HT-29 (cell line): ENCODE measurements at regions not wholly inside any gene's neighbourhood (a gene's known extent, or its start where the extent isn't known, plus 50 kb on each side); places are given as distances from the start of the nearest gene placed in this dataset.
"Not testable (repeated sequence)": the region's sequence is repeated elsewhere in the genome, so short reads cannot be mapped to it uniquely, and the experiment has no call there.

ENCODE experiments used
- DNase-seq: peaks from one replicate; pipeline ENCODE4 v3.0.0-alpha.2; 2015; ENCODE audit warnings: low spot score

DNA sequence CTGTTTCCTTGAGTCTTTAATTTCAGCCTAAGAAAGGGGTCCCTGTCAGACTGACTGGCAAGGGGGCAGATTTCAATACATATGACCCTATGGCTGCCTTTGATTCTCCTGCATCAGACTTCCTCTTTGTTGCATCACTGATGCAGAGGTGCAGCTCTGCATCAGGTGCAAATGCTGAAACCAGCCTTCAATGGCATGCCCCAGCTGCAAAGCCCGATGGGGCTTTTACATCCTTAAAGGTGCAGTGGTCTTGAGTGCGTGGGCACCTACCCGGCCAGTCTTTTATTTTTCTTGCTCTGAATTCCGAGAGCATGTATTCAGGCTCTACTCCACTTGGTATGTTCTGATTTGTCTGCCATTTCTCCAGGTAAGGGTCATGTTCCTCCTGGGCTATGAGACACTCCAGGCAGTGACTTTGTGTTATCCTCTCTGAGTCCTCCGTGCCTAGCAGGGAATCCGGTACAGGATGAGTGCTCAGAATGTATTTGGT is 169.5 kb downstream of the MYCN start:
- DNase-seq = no peak

DNA sequence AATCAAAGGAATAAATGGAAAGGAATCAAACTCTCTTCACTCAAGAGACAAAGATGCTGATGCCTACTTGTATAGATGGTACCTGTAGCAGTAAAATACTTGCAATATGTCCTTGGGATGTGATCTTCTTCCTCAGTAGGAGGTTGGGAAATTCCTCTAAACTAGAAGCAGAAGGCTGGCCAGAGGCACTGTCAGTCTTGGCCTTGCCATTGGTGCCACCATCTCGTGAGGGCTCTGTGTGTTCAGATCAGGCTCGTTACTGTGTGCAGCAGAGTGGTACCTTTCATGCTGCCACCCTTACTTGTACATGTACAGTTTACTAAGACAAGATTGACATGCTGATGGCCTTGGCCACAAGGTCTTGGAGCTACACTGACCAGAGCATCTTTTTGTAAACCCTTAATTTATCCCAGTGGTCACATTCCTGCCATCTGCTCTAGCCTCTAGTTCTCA is 169.0 kb downstream of the MYCN start:
- no peak for DNase-seq

DNA sequence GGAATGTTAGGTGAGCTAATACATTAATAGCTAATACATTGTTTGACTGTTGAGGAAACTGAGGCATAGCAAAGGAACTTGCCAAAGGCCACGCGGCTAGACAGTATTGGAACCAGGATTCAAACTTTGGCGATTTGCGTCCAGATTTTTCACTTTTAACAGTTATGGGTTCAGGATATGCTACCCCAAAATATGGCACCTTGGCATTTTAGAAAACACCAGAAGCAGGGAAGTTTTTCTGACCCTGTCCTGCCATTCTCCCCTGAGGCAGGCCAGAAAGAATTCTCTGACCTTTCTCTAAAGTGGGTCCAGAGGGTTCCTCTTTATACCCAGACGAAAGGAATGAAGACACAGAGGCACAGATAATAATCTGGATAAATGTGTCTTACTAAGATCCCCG is 166.9 kb downstream of the MYCN start:
- DNase-seq = no peak

DNA sequence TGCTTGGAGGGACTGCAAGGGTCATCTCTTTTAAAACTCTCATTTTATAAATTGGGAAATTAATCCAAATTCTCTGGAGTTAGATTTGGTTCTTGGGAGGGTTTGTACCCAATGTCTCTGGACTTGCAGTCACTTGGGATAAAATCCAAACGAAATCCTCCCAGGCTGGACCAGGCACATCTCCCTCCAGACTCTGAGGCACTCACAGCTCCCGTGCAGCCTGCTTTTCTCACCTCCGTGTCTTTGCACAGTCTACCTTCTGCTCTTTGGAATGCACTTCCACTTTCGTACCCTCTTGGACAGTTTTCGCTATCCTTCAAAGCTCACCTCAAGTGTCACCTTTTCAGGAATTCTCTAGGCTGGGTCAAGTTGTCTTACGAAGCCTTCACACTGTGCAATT is 166.3 kb downstream of the MYCN start:
- DNase-seq = no peak

DNA sequence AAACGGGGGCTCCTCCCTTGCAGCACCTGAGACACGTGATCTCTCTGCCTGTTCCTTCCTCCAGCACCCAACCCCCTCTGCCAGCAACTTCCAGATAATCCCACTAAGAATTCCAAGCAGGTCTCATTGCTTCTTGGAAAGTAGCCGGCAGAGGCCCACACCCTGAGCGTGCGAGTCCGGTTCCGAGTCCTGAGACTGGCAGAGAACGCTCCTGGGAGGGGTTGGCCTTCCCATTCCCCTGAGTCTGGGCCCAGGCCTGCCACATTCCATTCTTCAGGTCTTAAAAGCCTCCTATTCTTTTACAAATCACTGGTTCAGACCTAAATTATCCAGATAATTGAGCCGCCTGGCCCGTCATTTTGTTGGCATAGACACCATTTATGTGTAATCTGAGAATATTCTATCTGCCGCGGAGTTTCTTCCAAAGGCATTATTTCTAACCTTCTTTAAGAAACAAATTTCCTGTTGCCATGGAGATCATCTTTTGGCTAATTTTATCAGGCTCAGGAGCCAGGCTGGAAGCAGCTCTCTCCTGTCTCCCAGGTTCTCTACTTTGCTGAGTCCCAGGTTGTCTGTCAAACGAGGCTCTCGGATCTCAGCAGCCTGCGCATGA is 165.4 kb downstream of the MYCN start:
- DNase-seq = no peak

DNA sequence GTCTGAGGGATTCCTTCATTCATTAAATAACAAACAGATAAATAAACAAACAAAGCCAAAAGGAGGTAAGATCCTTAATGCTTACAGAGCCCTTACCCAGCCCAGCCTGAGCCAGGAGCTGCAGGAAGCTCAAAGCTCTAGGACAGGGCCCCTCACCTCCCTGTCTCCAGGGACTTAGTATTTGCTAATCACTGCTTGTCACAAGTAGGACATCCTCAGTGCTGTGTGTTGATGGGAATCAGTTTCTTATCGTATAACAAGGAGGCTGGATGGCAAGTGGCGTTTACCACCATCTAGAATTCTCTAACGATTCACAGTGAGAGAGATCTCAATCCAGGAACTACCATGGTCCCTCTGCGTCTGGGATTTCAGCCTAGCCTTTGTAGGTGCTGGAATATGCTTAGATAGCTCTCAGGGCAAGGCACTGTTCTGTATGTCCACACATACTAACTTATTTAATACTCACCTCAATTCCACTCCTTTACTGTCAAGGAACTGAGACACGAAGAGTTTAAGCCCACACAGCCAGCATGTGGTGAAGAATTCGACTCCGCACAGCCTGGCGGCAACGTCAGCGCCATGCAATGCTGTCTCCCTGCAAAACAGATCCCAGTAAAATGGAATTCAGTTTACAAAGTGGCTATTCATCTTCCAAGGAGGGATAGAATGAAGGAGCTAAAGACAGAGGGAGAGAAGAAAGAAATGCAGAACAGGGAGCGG is 164.8 kb downstream of the MYCN start:
- no peak for DNase-seq

DNA sequence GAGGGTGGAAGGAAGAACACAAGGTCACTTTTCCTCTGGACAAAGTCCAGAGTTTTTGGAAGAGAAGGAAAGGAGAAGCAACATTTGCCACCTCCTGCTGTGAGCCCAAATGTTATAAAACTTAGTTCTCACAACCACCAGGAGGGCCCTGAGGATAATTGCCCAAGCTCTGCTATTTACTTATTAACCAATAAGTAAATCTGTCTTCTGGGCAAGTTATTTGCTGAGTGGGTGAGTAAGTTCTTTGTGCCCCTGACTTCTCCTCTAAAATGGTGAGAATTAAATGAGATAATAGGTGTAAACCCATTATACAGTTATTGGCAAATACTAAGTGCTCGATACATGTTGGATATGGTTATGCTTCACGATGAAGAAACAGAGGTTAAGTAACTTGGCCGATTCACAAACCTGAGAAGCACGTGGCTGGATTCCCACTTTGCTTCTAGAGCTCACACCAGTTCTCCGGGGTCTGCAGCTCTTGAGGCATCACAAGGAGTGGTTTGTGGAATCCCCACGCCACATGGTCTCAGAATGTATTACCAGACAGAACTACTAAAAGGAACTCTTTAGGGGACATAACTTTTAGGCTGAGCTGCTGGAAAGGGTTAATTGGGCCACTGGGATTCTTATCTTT is 164.1 kb downstream of the MYCN start:
- DNase-seq = no peak

DNA sequence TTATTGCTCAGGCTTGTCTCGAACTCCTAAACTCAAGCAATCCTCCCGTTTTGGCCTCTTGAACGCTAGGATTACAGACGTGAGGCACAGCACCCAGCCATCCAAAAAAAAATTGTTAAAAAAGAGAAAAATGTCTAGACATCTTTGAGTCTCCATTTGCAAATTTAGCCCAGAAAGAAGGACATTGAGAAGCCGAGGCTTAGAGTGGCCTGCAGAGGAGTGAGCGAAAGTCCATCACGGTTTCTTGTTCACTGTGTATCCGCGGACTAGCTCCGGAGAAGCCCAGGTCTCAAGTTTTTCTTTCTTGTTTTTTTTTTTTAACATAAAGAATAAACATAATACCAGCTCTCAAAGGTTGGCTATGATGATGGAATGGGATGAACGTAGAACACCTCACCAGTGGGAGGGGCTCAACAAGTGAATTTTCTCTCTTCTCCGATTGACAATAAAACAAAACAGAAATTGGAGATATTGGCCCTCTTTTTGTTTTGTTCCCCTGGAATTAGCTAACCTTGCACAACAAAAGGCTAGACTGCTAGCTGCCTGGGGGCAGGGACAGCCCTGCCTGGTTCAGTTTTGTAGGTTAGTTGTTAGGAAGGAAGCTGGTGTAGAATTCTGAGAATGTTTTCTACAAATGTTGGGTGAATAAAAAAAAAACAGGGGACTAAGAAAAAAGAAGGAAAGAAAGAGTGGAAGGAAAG is 163.4 kb downstream of the MYCN start:
- no peak for DNase-seq

DNA sequence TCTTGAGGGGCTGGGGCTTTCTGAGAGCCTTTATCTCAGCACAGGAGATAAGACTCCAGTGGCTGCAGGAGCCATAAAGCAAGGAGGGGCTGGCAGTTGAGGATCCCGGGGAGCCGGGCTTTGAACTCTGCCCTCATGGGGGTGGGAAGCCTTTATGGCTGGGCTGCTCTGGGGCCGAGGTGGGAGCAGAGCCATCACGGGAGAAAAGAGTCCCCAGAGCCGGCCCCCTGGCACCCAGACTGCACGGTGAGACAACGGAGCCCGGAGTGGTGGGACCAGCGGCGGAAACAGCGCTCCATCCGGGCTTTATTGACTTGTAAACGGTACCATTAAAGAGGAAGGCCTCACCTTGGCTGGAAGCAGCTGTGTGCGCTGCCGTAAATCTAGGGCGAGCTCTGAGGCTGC is 162.6 kb downstream of the MYCN start:
- no peak for DNase-seq

DNA sequence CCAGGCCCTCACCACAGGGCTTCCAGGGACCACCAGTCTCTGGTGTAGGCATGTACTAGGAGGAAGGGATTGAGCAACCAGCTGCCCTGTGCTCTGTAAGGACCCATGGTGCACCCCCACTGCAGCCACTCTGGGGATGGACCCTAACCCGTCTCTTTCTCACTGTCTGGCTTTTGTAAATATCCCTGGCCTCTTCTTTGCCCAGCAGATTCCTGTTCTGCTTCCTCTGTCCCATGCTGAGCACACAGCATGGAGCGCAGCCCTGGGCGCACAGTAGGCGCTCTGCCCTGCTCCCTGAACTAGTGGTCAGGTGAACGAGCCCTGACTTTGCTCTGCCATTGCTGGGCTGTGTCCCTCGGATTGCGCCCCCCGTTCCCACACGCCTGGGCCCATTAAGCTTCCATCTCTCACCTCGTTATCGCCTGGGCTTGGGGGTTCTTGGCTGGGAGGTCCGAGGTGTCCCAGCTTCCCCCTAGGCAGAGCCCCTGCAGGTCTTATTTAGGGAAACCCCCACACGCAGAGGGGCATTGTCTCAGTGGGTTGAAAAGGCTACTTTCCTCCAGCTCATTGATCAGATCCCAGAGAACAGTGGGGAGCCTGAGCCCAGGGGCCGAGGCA is 162.1 kb downstream of the MYCN start:
- no peak for DNase-seq

DNA sequence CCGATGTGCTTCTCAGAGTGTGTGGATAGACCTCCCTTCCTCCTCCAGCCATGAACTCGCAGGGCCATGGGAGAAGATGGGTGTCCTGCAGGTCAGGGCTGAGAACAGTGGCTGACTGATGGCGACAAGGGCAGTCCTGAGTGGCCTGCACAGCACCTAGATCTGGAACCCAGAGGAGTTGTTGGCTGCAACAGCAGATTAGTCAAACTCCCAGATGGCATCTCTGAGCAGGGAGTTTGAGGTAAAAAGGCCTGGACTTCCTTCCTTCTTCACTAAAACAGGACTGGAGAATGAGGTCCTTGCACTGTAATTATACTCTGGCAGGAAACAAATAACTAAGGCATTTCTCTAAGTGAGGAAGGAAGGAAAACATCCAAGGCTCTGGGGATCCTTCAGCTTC is 160.8 kb downstream of the MYCN start:
- DNase-seq = no peak

DNA sequence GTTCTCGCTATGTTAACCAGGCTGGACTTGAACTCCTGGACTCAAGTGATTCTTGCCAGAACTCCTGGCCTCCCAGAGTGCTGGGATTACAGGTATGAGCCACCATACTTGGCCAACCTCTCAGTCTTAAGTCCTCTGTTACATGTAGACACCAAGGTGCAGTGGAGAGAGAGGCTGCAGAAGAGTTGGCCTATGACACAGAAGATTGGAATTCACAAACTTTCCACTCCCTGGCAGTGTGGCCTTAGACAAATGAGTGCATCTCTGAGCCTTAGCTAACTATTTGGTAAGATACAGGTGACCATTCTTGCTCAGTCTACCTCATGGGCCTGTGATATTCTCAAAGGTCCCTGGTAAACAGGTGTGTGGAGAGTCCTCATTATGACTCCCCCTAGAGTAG is 159.7 kb downstream of the MYCN start:
- peak; percentile 13 for DNase-seq

DNA sequence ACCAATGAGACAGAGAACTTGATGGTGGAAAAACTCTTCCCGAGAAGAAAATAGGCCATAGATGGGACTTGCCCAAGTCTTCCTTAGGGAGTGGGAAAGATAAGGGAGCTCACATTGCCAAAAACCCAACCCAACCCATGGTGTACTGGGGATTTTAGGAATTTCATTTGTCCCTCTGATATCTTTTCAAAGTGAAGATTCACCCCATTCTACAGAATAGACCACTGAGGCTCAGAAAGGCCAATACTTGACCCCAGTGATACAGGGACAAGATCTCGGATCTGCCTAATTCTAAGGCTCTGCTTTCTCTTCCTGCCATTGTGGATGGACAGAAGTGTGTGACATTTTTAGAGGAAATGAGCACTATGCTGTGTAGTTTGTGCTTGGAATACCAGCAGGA is 159.0 kb downstream of the MYCN start:
- DNase-seq = no peak

DNA sequence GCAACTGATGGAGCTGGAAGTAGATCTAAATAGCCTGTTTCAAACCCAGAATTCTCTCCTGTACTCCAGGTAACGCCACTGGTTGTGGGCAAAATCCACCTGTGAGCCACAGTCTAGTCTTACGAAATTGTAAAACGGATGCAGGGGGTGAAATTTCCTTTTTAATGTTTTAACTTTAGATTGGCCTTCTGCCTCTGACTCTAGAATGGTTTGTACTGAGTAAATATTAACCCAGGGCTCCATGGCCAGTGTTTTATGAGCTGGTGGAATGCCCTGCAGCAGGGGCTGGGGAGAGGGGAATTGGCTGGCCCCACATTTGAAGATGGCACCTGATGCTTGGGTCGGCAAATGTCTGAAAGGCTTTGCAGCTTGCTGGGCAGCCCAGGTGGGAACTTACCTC is 156.6 kb downstream of the MYCN start:
- no peak for DNase-seq

DNA sequence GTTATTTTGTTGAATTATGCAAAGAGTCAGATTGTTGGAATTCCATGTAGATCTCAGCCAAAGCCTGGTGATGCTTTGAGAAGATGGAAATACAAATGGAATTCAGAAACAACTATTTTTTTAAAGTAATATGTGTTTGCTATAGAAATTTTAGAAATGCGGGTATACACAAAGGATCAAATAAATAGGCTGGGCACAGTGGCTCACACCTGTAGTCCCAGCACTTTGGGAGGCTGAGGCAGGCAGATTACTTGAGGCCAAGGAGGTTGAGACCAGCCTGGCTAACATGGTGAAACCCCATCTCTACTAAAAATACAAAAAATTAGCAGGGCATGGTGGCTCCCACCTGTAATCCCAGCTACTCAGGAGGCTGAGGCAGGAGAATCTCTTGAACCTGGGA is 155.1 kb downstream of the MYCN start:
- not testable (repeated sequence) for DNase-seq

DNA sequence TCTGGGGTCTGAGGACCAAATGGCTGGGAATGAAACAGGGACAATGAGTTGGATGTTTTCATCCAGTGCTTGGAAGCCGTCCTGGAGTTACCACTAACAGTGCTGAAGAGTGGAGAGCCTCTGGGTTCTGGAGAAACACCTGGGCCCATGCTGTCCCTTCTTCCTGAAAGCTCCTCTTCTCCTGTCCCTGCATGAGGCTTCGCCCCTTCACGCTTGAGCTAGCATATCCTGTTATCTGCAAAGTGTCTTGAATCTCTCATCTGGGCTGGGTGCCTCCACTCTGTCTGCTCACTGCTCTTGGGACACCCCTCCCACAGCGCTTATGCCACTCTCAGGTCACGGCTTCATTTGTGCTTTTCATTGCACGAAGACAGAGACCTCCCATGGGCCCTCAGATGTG is 154.5 kb downstream of the MYCN start:
- no peak for DNase-seq

DNA sequence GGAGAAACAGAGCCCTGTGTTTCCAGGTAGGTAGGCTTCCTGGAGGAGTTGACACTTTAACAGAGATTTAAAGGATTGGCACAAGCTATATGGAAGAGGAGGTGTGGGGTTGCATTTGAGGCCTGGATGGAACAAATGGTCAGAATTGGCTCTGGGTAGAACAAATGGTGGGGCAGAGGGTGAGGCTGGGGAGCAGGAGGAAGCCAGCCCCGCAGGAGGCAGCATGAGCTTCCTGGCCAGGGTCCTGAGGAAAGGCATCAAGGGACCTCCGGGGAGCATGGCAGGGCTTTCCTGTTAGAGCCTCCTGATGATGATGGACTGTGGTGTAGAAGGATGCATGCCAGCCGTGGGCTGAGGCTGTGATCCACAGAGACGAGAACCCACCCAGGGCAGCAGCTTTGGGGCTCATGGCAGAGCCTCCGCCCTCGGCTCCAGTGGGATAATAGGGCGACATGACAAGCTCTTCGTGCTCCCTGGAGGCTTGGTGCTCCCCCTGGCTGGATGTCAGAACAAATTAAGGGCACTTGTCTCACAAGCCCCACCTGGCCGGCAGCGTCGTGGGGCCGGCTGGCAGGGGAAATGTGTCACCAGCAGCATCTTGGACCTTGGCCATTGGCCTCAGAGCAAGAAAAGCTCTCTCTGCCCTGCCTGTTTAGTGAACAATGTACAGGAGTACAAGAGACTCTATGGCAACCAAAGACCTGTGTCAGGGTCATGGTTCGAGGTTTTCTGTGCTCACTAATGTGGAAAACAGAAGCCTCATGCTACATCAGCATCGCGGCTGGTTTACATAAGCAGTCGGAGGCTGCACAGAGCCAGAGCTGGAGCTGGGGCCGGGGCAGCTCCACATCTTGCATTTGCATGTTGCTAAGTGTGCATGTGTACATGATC is 153.5 kb downstream of the MYCN start:
- DNase-seq = peak; percentile 16

DNA sequence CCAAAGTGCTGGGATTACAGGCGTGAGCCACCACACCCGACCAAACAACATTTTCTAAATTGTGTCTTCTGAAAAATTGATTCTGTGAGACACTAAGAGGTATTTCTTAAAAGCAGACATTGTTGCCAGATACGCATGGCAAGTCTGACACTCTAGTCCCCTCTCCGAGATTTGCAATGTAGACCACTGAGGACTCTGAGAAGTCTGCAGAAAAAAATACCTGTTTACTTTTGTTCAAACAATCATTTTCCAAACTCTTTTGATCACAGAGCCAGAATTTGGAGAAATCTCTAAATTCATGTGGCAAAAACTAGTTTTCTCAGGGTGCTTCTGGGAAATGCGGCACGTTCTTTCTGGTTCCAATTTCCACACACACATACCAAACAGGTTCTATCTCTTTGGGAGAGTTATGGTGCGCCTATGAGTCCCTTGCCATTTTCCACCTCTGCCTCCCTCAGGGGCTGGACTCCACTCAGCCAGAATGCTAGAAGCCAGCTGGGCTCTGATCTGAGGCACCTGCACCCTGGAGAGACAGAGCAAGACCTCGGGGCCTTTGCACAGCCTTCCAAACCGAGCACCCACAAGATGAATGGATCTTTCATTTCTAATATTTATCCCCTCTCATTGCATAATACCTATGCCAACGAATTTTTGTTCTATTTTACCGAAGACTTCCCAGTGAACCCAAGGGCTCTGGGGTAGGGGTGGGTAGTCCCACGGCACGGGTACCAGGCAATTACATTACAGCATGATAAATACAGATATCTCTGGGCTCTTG is 152.7 kb downstream of the MYCN start:
- no peak for DNase-seq

DNA sequence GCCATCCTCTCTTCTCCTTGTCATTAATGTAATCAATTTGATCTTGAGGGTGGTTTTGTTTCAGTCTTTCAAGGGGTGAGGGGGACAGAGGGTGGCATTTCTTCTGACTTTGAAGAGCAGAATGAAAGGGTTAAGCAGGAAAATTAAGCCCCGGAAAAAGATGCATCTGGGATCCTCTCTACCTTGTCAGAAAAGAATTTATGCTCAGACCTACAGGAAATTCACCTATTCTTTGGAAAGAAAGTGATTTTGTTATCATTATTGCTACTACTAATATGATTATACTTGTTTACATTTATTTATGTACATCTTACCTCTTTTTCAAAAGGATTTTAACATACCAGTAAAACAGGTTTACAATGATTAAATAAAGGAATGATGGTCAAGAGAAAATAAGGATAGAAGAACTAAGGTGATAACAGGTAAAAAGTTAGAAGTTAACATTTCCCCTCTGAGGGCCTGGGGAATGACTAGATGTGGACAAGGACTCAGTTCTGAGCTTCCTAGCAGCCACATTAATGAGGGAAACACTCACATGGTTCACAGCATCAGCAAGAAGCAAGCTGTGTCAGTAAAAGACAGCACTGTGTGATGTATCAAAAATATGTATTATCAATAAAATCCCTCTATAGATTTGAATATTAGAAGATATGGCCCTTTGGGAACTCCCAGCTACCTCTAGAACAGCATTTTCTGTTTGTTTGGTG is 151.4 kb downstream of the MYCN start:
- no peak for DNase-seq
